ENCODE measurements at regions not wholly inside any gene's neighbourhood (a gene's known extent, or its start where the extent isn't known, plus 50 kb on each side); places are given as distances from the start of the nearest gene placed in this dataset.

- DNase-seq (ENCODE audit: low read depth, low spot score): peak; percentile 26
Measured at GRCh38 chr18:34592961-34593382, 117.1 kb upstream of the DTNA start.

GRCh38 chr18:34594266-34594665 lies 115.8 kb upstream of the DTNA start:
- DNase-seq (ENCODE audit: low read depth, low spot score): no peak

- DNase-seq (ENCODE audit: low read depth, low spot score): no peak
Measured at GRCh38 chr18:34595690-34596089, 114.4 kb upstream of the DTNA start.

- DNase-seq (ENCODE audit: low read depth, low spot score): no peak
Measured at GRCh38 chr18:34598120-34598635, 111.9 kb upstream of the DTNA start.

- DNase-seq (ENCODE audit: low read depth, low spot score): no peak
Measured at GRCh38 chr18:34600158-34600557, 109.9 kb upstream of the DTNA start.

GRCh38 chr18:34600874-34601656 lies 109.0 kb upstream of the DTNA start:
- DNase-seq (ENCODE audit: low read depth, low spot score): no peak

- no peak for DNase-seq (ENCODE audit: low read depth, low spot score)
Measured at GRCh38 chr18:34604591-34604990, 105.5 kb upstream of the DTNA start.

- DNase-seq (ENCODE audit: low read depth, low spot score): no peak
Measured at GRCh38 chr18:34606851-34607250, 103.2 kb upstream of the DTNA start.

GRCh38 chr18:34608064-34608463 lies 102.0 kb upstream of the DTNA start:
- DNase-seq (ENCODE audit: low read depth, low spot score): no peak

GRCh38 chr18:34609986-34610648 lies 100.0 kb upstream of the DTNA start:
- DNase-seq (ENCODE audit: low read depth, low spot score): no peak

GRCh38 chr18:34611904-34612303 lies 98.2 kb upstream of the DTNA start:
- no peak for DNase-seq (ENCODE audit: low read depth, low spot score)

- no peak for DNase-seq (ENCODE audit: low read depth, low spot score)
Measured at GRCh38 chr18:34620258-34620861, 89.7 kb upstream of the DTNA start.

GRCh38 chr18:34623557-34623956 lies 86.5 kb upstream of the DTNA start:
- DNase-seq (ENCODE audit: low read depth, low spot score): no peak

GRCh38 chr18:34624551-34624950 lies 85.5 kb upstream of the DTNA start:
- DNase-seq (ENCODE audit: low read depth, low spot score): no peak

GRCh38 chr18:34626404-34627136 lies 83.5 kb upstream of the DTNA start:
- no peak for DNase-seq (ENCODE audit: low read depth, low spot score)

GRCh38 chr18:34627137-34627920 lies 82.8 kb upstream of the DTNA start:
- no peak for DNase-seq (ENCODE audit: low read depth, low spot score)

- no peak for DNase-seq (ENCODE audit: low read depth, low spot score)
Measured at GRCh38 chr18:34631093-34631966, 78.8 kb upstream of the DTNA start.

GRCh38 chr18:34632321-34632720 lies 77.8 kb upstream of the DTNA start:
- no peak for DNase-seq (ENCODE audit: low read depth, low spot score)

GRCh38 chr18:34633368-34633767 lies 76.7 kb upstream of the DTNA start:
- no peak for DNase-seq (ENCODE audit: low read depth, low spot score)

Data from smooth muscle cell of the brain vasculature (primary cell).